ENCODE measurements at regions not wholly inside any gene's neighbourhood (a gene's known extent, or its start where the extent isn't known, plus 50 kb on each side); places are given as distances from the start of the nearest gene placed in this dataset.
A peak's percentile ranks its signal among the peaks of the same experiment; 100 is the strongest.

- peak; percentile 30 to 95 (median 89) for TF ChIP-seq CTCF (IDR thresholded peaks at IDR 0.05; ENCODE audit: control extremely low read depth in 1 of 3, insufficient read depth in 1 of 3, low read depth in 1 of 3, low read length in 3 of 3)
- no peak for TF ChIP-seq JUN (IDR thresholded peaks at IDR 0.05; ENCODE audit: low read depth, low read length)
Observed at GRCh38 chr7:65307651-65308299, 65.9 kb upstream of the ZNF92 start (continued).
